Adipose tissue (tissue), 3 donors: ENCODE measurements at regions not wholly inside any gene's neighbourhood (a gene's known extent, or its start where the extent isn't known, plus 50 kb on each side); places are given as distances from the start of the nearest gene placed in this dataset.

Experiments
- H3K27ac ChIP-seq: one replicate; pipeline ENCODE4 v1.5.1; 2013; ENCODE audit warnings: low read depth, low read length
- WGBS, 3 donors: extraction: QIAGEN DNeasy Blood & Tissue Kit; methylation state at CpG; one replicate each; pipeline ENCODE4 v1.1.7; 2013; 5-methylcytosine and 5-hydroxymethylcytosine counted together
- donor health status: healthy with polysubstance abuse.
- donor health status: Bipolar disorder and iron deficiency.
- donor health status: healthy.

DNA sequence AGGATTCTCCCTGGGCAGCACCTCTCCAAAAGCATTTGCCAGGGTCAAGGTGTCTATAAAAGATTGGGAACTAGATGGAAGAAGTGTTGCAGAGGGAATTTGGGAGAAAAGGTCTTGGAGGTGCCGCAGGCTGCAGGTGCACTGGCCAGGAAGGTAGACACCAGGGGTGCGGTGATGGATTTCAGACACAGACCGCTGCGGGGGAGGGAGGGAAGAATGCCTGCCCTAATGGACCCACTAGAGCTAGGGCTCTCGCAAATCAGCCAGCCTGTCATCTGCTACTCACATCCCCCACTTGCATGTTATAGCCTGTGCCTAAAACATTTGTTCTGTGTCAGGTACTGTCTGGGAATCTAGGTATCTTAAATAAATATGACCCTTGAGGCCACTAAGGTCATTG is 193.6 kb upstream of the SLC24A3 start:
- WGBS, 3 donors, result 41 to 82% (median 80%) methylated on average over 5 of the region's 5 CpGs
- no peak overlapping the region for H3K27ac ChIP-seq

DNA sequence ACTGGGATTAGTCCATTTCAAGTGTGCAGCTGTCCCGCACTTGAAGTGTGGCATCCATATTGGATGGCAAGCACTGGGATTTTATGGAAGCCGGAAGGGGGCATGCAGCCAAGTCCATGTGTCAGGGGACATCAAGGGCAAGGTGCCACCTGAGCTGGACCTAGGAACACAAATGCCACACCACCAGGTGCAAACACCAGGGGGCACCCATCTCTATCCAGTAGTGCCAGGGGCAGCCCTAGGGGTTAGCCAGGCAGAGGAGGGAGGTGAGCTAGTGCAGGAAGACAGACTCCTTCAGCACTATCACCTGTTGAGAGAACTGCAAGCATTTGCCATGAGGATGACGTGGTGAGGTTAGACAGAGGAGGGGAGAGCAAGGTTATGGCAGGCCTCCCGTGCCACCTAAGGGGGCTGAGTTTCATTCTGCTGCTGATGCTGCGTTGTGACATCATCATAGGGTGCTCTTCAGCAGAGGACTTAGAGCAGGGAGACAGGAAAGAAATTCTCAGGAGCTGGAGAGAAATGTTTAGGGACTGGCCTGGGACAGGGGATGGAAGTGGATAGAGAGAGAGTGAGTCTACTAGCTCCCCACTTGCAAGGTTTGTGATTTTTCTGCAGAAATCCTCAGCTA is 192.6 kb upstream of the SLC24A3 start:
- WGBS, 3 donors, result 84 to 93% (median 92%) methylated on average over 5 of the region's 5 CpGs
- H3K27ac ChIP-seq, result no peak overlapping the region

DNA sequence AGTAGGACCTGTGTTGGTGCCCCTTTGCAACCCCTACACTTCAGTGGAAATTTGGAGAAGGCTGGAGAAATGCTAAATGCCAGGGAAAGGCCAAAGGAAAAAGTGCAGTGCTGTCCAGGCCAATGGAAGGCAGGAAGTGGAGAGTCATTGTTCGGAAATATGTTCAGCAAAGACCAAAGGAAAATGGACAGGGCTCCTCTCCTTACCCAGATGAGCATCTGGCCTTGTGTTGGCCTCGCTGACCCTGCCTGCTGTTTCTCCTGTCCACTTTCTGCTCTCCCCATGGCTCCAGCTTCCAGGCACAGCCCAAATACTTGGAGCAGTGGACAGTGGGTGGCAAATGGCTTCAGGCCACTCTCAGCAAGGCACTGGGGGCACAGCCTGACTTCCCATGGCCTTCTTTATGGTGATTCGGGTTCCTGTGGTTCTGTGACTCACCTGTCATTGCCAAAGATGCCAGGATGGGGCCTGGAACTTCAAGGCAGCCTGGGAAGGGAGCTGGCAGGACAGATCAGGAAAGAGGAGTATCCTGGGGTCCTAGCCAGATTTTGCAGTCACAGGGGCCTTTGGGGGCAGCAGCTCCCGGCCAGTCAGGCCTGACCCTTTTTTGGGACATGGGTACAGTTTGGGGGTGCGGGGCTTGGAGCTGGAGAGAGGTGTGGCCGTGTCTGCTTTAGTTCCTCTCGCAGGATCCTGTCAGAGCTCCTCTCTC is 190.9 kb upstream of the SLC24A3 start:
- 72 to 76% (median 74%) methylated on average over 7 of the region's 7 CpGs for WGBS, 3 donors

DNA sequence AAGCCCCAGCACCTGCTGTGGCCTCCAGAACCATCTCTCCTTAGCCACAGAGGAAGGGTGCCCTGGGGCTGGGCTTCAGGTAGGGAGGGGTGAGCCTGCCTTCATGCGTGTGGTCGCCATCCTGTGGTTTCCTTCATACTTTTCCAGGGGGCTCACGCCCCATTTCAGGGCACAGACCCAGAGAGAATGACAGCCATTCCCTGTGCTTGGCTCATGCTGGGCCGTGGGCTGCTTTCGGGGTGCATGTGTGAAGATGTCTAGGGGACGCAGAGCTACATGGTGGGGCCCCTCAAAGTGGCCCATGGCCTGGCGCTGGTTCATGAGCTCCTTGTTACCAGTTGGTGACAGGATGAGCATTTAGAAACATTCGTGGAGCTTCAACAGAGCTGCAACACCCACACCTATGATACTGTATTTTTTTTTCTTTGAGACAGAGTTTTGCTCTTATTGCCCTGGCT is 190.3 kb upstream of the SLC24A3 start:
- H3K27ac ChIP-seq, result no peak overlapping the region
- WGBS, 3 donors, result 77 to 83% (median 81%) methylated on average over 8 of the region's 8 CpGs

More for the DNA sequence above, 190.9 kb upstream of the SLC24A3 start:
- H3K27ac ChIP-seq, result no peak overlapping the region

DNA sequence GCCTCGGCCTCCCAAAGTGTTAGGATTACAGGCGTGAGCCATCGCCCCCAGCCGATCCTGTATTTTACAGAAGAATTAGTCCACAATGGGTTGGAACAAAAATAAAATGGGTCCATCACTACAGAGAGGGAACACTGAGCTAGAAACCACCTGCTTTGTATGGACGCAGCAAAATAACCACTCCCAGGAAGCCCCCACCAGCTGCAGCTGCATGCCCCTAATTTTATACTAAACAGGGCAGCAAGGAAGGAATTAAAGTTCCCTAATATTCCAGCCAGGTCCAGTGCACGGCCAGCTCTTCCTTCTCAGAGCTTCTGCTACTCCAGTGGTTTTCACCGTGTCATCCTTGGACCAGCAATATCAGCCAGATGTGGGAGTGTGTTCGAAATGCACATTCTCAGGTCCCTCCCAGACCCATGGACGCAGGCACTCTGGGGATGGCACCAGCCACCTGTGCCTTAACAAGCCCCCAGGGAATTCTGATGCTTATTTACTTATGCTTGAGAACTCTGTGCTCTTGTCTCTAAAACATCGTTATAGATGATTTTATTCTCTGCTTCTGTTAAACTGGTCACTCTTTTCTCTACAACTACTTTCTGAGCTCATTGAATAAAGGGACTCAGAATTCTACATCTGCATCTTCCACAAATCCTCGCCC is 189.5 kb upstream of the SLC24A3 start:
- 79 to 86% (median 86%) methylated on average over 11 of the region's 11 CpGs for WGBS, 3 donors
- no peak overlapping the region for H3K27ac ChIP-seq

DNA sequence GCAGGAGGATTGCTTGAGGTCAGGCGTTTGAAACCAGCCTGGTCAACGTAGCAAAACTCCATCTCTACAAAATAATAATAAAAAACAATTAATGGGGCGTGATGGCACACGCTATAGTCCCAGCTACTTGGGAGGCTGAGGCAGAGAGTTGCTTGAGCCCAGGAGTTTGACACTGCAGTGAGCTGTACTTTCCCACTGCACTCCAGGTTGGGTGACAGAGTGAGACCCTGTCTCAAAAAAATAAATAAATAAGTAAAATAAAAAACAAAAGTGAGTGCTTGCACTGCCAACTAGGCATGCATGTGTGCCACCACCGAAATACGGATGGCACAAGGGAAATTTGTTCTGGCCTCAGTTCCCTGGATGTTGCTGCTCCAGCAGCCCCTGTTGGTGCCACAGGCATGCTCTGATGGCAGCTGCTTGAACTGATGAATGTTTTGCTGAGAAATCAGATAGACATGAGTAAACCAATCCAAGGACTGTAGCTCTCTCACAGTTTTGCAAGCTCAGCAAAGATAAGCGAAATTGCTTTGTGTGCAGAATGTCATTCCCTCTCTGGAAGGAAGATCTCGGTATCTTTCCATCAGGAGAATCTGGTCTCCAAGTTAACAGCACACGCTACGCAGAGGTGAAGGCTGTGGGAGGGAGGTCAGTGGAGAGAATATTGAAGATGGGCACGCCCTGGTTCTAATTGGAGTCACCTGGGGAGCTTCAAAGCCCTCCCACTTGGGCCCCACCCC is 188.0 kb upstream of the SLC24A3 start:
- H3K27ac ChIP-seq, result no peak overlapping the region
- 50 to 80% (median 78%) methylated on average over 11 of the region's 11 CpGs for WGBS, 3 donors

DNA sequence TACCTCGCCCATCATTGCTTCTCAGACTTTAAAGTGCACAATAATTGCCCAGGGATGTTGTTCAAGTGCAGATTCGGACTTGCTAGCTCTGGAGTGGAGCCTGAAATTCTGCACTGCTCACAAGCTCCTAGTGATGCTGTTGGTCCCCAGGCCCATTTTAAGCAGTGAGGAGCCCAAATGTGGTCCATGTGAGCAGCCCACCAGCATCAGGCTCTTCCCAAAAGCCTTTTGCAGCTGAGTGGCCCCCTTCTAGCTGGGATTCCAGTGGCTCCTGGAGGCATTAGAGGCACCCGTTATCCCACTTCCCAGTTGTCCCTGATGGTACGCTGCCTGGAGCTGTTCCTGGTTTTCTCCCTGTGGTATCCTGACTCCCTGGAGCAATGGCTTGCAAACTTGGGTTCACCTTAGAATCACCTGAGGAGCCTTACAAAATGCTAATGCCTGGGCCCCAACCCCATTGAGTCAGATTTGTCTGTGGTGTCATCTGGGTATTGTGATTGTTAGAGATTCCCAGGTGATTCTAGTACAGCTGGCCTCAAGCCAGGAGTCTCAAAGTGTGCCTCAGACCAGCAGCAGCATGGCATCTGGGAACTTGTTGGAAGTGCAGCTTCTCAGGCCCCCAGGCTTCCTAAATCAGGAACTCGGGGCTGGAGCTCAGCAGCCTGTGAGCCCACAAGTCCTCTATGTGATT is 186.9 kb upstream of the SLC24A3 start:
- no peak overlapping the region for H3K27ac ChIP-seq
- 78 to 85% (median 84%) methylated on average over 5 of the region's 5 CpGs for WGBS, 3 donors

DNA sequence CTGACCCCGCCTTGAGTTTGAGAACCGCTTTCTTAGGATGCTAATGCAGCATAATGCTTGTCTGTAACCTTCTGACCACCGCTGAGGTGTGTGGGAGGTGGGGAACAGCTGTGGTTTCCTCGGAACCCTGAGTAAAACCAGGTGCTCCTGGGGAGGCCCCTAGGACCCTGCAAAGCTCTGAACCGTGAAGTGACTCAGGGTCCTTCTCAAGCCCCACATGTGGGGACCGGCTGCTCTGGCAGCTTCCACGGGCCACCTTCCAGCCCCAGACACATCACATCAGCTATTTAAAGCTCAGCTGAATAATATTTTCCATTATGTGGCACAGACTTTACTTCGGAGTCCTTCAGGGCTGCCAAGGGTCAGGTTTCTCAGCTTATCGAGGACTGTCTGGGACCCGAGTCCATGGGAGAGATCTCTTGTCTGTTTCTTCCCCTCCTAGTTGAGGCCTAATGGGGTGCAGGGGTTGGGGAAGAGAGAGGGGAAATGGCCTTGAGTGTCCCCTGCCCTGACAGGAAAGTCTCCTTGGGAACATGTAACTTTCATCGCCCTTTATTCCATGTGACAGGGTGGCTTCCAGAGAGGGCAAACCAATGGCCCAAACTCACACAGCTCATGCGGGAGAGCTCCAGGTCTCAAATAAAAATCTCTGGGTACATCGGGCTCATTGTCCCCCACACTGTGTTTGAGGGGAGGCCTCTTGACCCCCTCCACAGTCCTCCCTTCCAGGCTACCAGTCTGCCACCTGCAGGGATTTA is 186.1 kb upstream of the SLC24A3 start:
- H3K27ac ChIP-seq, result no peak overlapping the region
- WGBS, 3 donors, result 51 to 66% (median 64%) methylated on average over 13 of the region's 13 CpGs

DNA sequence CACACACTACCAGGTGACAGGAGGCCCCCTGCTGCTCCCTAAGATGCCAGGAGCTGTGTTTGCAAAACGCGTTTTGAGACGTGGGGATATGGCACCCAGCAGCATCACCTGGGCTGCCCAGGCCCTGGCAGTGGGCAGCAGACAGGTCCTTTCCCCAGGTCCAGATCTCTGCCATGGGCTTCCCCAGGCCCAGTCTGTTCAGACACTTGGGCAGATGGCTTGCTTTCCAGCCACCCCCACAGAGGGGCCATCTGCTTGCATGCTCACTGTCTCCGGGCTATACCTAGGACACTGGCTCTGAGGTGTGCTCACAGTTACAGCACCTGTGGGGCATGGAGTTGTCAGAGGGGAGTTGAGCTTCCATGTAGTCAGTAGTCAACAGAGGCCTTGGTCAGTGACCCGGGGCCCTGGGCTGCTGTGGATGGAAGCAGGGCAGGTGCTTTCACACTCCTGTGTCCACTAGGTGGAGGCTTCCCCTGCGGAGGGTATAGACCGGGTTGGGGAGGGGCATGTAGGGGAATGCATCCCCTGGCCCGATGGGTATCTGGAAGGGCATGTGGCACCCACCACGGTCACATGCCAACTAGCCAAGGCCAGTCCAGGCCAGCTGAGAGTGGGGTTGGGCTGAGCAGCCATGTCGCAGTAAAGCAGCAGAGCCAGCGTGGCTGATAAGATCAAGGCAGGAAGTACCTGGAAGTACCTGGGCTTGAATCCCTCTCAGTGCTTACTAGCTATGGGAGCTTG is 185.4 kb upstream of the SLC24A3 start:
- whole genome bisulfite sequencing, 3 donors, result 67 to 83% (median 79%) methylated on average over 11 of the region's 11 CpGs
- no peak overlapping the region for H3K27ac ChIP-seq

DNA sequence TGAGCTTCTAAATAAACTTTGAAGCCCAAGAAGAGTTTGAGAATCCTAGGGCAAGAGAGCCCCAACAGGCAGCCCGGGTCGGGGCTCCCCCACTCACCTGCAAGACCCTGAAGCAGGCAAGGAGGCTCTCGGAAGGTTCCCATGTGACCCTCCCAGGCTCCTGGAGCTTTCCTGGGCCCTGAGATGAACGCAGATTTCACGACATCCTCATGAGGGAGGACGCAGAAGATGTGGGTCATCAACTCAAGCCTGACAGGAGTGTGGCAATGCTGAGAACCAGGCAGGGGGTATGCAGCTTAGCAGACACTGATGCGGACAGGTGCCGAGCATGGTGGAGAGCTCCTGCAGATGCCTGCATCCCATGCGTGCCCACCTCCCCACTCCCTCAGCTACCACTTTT is 184.5 kb upstream of the SLC24A3 start:
- H3K27ac ChIP-seq, result no peak overlapping the region
- WGBS, 3 donors, result 89 to 94% (median 92%) methylated on average over 9 of the region's 9 CpGs

DNA sequence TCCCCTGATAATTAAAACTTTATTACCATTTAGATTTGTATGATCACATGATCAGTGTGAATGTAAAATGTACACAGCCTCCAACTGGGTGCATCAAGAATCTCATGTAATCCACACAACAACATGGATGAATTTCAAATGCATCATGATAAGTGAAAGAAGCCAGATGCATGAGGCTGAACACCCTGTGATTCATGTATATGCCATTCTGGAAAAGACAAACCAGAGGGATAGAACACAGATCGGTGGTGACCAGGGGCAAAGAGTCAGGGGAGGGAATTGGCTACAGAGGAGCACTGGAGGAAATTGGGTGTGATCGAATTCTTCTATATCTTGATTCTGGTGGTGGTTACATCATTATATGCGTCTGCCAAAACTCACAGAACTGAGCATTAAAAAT is 170.7 kb upstream of the SLC24A3 start:
- no peak overlapping the region for H3K27ac ChIP-seq
- 65 to 73% (median 65%) methylated on average over 3 of the region's 3 CpGs for WGBS, 3 donors

DNA sequence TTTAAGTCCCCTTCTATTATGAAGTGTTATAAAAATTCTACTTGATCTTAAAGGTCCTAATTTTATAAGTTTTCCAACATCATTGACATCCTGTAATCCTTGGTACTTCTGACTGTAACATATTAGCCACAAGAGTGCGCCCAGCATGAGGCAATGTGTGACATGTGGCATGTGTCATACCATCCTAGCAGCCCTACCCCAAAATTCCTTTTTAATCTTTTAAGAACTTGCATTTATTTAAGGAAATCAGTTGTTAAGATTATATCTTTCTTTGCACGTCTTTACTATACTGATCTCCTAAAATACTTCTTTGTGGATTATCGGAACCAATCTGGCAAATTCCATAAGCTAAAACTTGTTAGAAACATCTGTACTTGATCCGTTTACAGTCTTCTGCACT is 167.1 kb upstream of the SLC24A3 start:
- WGBS, 3 donors, result 71 to 87% (median 87%) methylated on average over 4 of the region's 4 CpGs
- no peak overlapping the region for H3K27ac ChIP-seq

DNA sequence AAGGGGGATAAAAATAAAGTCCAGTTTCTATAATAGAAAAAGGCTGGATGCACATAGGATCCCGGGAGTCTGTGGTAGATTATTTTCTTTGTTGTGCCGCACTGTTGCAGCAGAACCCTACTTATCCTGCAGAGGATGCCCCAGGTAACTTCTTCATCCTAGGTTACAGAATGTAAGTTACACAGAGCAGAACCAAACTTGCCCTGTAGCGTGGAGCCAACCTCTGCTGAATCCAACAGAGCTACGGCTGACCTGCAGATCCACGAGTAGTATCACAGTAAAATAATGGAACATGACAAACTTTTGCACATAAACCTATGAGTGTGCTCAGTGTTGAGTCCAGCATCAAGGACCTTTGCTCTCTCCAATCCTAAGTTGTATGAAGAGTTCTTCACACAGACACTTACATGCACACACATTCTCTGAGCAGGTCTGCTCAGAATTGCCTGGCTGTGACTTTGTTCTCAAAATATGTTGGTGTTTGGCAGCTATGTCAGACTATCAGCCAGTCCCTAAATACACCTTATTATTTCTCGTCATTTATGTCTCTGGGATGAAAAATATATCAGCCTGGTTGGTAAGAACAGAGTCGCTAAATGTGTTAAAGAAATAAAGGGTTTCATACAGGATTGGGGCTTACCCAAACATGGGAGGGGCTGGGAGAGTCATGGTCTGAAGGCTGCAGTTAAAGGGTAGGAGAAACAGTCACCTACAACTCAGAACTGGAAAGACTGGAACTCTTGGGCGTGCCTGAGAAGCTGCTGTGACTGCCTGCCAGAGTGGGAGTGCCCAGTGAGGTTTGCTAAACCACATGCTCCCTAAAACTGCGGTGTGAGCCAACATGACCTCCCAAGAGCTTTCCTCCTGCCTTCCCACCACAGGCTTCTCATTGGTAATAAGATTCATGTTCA is 165.1 kb upstream of the SLC24A3 start:
- H3K27ac ChIP-seq, result no peak overlapping the region
- 67 to 75% (median 69%) methylated on average over 9 of the region's 9 CpGs for WGBS, 3 donors

DNA sequence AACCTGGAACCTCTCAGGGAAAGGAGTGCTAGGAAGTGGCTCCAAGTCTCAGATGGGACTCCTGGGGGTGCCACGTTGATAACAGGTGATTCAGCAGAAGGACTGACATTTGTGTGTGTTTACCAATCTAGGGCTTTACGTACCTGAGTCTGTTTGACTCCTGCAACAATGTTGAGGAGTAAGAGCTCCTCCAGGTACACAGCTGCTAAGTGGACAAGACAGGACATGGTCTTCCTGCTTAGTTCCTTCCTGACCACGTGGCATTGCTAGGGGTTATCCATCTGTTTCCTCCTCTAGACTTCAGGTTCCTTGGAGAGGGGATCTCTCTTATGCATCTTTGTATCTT is 164.5 kb upstream of the SLC24A3 start:
- WGBS, 3 donors, result 43 to 57% (median 56%) methylated on average over 3 of the region's 3 CpGs

DNA sequence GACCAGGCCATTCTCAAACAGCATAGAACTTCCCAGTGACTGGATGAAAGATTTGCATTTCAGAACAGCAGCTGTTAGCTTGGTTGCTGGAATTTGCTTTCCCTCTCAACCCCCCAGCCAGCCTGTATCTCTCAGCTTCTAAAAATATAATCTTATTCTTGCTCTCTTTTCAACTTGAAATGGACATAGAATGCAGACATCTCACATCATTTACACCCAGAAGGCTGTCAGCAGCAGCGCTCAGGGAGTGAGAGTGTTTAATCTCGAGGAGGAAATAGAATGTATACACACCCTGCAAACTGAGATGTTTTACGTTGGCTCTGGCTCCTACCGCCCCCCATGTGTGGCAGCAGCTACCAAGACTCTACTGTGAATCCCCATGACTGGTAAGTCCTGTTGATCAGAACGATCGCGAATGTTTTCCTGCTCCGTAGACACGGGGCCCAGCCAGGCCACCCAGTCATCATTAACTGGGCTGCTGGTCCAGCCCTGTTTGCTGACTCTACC is 163.4 kb upstream of the SLC24A3 start:
- 53 to 71% (median 65%) methylated on average over 9 of the region's 9 CpGs for WGBS, 3 donors
- H3K27ac ChIP-seq, result no peak overlapping the region

More for the DNA sequence above, 164.5 kb upstream of the SLC24A3 start:
- no peak overlapping the region for H3K27ac ChIP-seq

DNA sequence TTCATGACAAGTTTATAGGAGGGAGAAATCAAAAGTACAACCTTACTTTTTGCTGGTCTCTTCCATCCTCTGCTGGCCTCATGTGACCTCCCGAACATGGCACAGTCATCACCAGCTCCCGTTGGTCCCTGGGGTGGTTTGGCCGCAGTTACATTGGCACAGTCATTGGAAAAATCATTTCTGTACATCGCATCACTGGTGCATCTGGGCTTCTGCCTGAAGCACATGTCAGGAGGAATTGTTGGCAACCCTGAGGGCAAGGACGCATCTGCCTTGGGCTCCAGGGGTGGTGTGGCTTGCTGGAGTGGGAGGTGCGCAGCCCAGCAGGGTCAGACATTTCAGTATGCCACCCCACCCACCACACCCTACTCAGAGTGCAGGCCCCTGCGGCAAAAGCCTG is 162.9 kb upstream of the SLC24A3 start:
- no peak overlapping the region for H3K27ac ChIP-seq

More for the DNA sequence above, 162.9 kb upstream of the SLC24A3 start:
- WGBS, 3 donors, result 82 to 93% (median 84%) methylated on average over 7 of the region's 7 CpGs
